Activated B cell treated with CpG ODN at 0.5 μM for 24 hours (primary cell): ENCODE measurements at regions not wholly inside any gene's neighbourhood (a gene's known extent, or its start where the extent isn't known, plus 50 kb on each side); places are given as distances from the start of the nearest gene placed in this dataset.

Experiments used
- ATAC-seq: fragments of 200-7000 bp; cut with Tn5 transposase; one replicate; pipeline ENCODE4 v1.10.0; 2021; ENCODE audit warnings: low read depth, mild to moderate bottlenecking, moderate library complexity
- CTCF ChIA-PET: fragments of 350-600 bp; sonication (Branson Sonifier 250); formaldehyde crosslinking; loops from one replicate; lab custom pipeline; 2021; ENCODE audit warnings: antibody characterized with exemption; lab: Charles Lee
- POLR2A ChIA-PET: fragments of 350-600 bp; sonication (Branson Sonifier 250); formaldehyde crosslinking; loops from one replicate; lab custom pipeline; 2021; ENCODE audit warnings: antibody characterized with exemption; lab: Charles Lee
- DNase-seq: peaks from one replicate; pipeline ENCODE4 v3.0.0; 2022
- H3K27ac Mint-ChIP-seq: one replicate; pipeline ENCODE4 v1.8.0; 2020; ENCODE audit warnings: mixed read lengths
- H3K27me3 Mint-ChIP-seq: one replicate; pipeline ENCODE4 v1.8.0; 2021; ENCODE audit warnings: mixed read lengths
- H3K36me3 Mint-ChIP-seq: one replicate; pipeline ENCODE4 v1.8.0; 2021; ENCODE audit warnings: low read depth, mixed read lengths
- H3K4me1 Mint-ChIP-seq: one replicate; pipeline ENCODE4 v1.8.0; 2021; ENCODE audit warnings: mixed read lengths
- H3K4me3 Mint-ChIP-seq: one replicate; pipeline ENCODE4 v1.8.0; 2020; ENCODE audit warnings: mild to moderate bottlenecking, mixed read lengths
- H3K9me3 Mint-ChIP-seq: one replicate; pipeline ENCODE4 v1.8.0; 2020; ENCODE audit warnings: mixed read lengths
- intact Hi-C: fragments of 100-400 bp; cut with micrococcal nuclease; formaldehyde crosslinking; loops from one replicate; pipeline ENCODE4 v1.15.1; 2024
- TF ChIP-seq, protein P1 (sequence below): fragments of 200-600 bp; IDR thresholded peaks from one replicate; pipeline ENCODE4 v1.8.0; 2022; ENCODE audit warnings: antibody characterized with exemption, mild to moderate bottlenecking

DNA sequence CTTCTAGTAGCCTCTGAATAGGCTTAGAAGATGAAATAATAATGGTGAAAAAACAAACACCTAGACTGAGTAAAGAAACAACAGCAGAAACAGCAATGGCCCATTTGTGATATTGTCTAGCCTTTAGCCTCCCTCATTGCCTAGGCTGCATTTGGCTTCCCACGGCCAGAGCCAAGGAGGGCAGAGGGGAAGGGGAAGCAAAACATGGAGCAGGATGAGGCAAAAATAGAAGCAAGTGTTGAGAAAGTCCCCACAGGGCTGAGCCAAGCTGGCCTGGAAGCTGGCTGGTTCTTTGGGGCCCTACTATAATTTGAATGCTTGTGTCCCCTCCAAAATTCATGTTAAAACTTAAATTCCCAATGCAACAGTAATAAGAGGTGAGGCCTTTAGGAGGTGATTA is 60.2 kb upstream of the KSR1 start:
- ChIA-PET CTCF (no interaction called here), POLR2A (no interaction called here)
- no peaks in the 10 kb centered on the region for H3K4me1 Mint-ChIP-seq
- peaks cover 17% of the 10 kb centered on the region for H3K27me3 Mint-ChIP-seq
- intact Hi-C loops, result no loop called here
- no peak overlapping the region for H3K27ac Mint-ChIP-seq
- no peaks in the 10 kb centered on the region for H3K36me3 Mint-ChIP-seq
- DNase-seq (no peak), ATAC-seq (no peak)
- H3K9me3 Mint-ChIP-seq, result no peaks in the 10 kb centered on the region
- no peak overlapping the region for H3K4me3 Mint-ChIP-seq
- TF ChIP-seq, protein P1, sequence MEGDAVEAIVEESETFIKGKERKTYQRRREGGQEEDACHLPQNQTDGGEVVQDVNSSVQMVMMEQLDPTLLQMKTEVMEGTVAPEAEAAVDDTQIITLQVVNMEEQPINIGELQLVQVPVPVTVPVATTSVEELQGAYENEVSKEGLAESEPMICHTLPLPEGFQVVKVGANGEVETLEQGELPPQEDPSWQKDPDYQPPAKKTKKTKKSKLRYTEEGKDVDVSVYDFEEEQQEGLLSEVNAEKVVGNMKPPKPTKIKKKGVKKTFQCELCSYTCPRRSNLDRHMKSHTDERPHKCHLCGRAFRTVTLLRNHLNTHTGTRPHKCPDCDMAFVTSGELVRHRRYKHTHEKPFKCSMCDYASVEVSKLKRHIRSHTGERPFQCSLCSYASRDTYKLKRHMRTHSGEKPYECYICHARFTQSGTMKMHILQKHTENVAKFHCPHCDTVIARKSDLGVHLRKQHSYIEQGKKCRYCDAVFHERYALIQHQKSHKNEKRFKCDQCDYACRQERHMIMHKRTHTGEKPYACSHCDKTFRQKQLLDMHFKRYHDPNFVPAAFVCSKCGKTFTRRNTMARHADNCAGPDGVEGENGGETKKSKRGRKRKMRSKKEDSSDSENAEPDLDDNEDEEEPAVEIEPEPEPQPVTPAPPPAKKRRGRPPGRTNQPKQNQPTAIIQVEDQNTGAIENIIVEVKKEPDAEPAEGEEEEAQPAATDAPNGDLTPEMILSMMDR, result no peak

GRCh38 chr17:27396941-27397340 is 59.3 kb upstream of the KSR1 start:
- DNase-seq, result no peak
- no peak overlapping the region for H3K4me3 Mint-ChIP-seq
- CTCF ChIA-PET, result no interaction called here

GRCh38 chr17:27398691-27399090 is 57.6 kb upstream of the KSR1 start:
- ATAC-seq, result no peak
- TF ChIP-seq, protein P1, result no peak
- Mint-ChIP-seq H3K27me3 (peaks cover 17% of the 10 kb centered on the region), H3K36me3 (no peaks in the 10 kb centered on the region), H3K9me3 (no peaks in the 10 kb centered on the region), H3K27ac (no peak overlapping the region), H3K4me1 (peaks cover 3% of the 10 kb centered on the region), H3K4me3 (no peak overlapping the region)
- ChIA-PET CTCF (no interaction called here), POLR2A (no interaction called here)
- intact Hi-C loops, result no loop called here
- DNase-seq, result no peak

More at GRCh38 chr17:27396941-27397340, 59.3 kb upstream of the KSR1 start:
- Mint-ChIP-seq H3K9me3 (no peaks in the 10 kb centered on the region), H3K27ac (no peak overlapping the region), H3K4me1 (peaks cover 3% of the 10 kb centered on the region), H3K27me3 (peaks cover 17% of the 10 kb centered on the region), H3K36me3 (no peaks in the 10 kb centered on the region)
- ATAC-seq, result no peak
- TF ChIP-seq, protein P1, result no peak
- POLR2A ChIA-PET, result no interaction called here
- intact Hi-C loops, result no loop called here

DNA sequence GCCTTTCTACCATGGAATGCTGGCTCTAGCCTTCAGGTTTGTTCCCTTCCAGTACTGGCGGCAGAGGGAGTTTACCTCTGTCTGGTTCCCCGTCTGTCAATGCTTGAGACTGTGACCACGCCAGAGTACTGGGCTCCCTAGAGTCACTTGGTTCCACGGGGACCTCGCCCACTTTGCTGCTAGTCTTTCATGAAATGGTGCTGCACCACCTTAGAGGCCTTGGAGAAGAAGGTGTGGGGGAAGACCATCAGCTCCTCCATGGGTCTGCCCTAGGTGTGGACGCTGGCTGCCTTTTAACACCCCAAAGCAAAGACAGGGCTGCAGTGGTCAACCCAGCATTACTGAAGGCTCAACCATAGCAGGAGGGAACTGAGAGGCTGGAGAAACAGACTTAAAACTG is 55.3 kb upstream of the KSR1 start:
- CTCF ChIA-PET, result no interaction called here
- Mint-ChIP-seq H3K4me1 (peaks cover 3% of the 10 kb centered on the region), H3K27me3 (peaks cover 4% of the 10 kb centered on the region), H3K36me3 (no peaks in the 10 kb centered on the region), H3K27ac (no peak overlapping the region), H3K9me3 (no peaks in the 10 kb centered on the region), H3K4me3 (no peak overlapping the region)
- TF ChIP-seq, protein P1, result no peak
- intact Hi-C loops, result no loop called here
- no peak for ATAC-seq
- no peak for DNase-seq
- POLR2A ChIA-PET, result no interaction called here

DNA sequence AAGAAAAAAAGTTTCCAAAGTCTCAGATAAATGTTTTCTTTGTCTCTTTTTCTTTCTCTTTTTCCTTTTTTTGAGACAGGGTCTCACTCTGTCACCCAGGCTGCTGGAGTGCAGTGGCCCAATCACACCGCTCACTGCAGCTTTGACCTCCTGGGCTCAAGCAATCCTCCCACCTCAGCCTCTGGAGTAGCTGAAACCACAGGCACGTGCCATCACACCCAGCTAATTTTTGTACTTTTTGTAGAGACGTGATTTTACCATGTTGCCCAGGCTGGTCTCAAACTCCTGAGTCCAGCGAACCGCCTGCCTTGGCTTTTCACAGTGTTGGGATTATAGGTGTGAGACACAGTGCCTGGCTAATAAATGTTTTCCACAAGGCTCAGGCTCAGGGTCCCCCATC is 53.3 kb upstream of the KSR1 start:
- CTCF ChIA-PET, result interaction anchor here (1.8 kb wide), 1 partner anchor 197 kb away, joined by 4 read pairs; no protein-coding TSS in a partner anchor

More for the DNA sequence above, 53.3 kb upstream of the KSR1 start:
- Mint-ChIP-seq H3K27me3 (no peaks in the 10 kb centered on the region), H3K27ac (no peak overlapping the region), H3K9me3 (no peaks in the 10 kb centered on the region), H3K36me3 (no peaks in the 10 kb centered on the region), H3K4me3 (no peak overlapping the region), H3K4me1 (peaks cover 3% of the 10 kb centered on the region)
- TF ChIP-seq, protein P1, result no peak
- intact Hi-C loops, result no loop called here
- POLR2A ChIA-PET, result no interaction called here
- ATAC-seq (no peak), DNase-seq (no peak)
